A549 (cell line): ENCODE measurements at regions not wholly inside any gene's neighbourhood (a gene's known extent, or its start where the extent isn't known, plus 50 kb on each side); places are given as distances from the start of the nearest gene placed in this dataset.

Source experiments
- ATAC-seq, 2 experiments: fragments of 200-7000 bp in 1 of 2; fragments of >200 bp in 1 of 2; cut with Nextera tagmentation in 1 of 2; cut with Tn5 transposase in 1 of 2; 3 replicates each; pipeline versions ENCODE4 v1.8.0 to v1.9.1; 2018 to 2020; ENCODE audit warnings: mild to moderate bottlenecking in 1 of 2, moderate library complexity in 1 of 2
- CTCF ChIA-PET: fragments of 300-600 bp; sonication (Branson Sonifier 250); formaldehyde crosslinking; extraction: SDS; loops from one replicate; lab custom pipeline; 2021; ENCODE audit warnings: antibody characterized with exemption, inconsistent platforms; lab: Yijun Ruan, JAX
- POLR2A ChIA-PET: fragments of 350-600 bp; formaldehyde crosslinking; extraction: SDS; loops from one replicate; lab custom pipeline; 2021; ENCODE audit warnings: antibody characterized with exemption, inconsistent platforms; lab: Yijun Ruan, JAX
- DNase-seq, 2 experiments: peaks; one replicate each; pipeline versions ENCODE4 v3.0.0 to v3.0.0-alpha.2; 2011 to 2016; ENCODE audit warnings: low read depth in 1 of 2, low spot score in 1 of 2
- FAIRE-seq: peaks from 2 replicates; lab custom pipeline; 2011; peaks lifted over from hg19 to GRCh38; lab: Jason Lieb, UNC
- H3K27ac ChIP-seq, 2 experiments: fragments of >200 bp; sonication (Bioruptor Twin); formaldehyde crosslinking; 3 replicates each; pipeline ENCODE4 v1.5.1; 2016 to 2017
- H3K4me1 ChIP-seq: fragments of >200 bp; sonication (Bioruptor Twin); formaldehyde crosslinking; 3 replicates; pipeline ENCODE4 v1.6.1; 2016
- H3K4me2 ChIP-seq: fragments of >200 bp; sonication (Bioruptor Twin); formaldehyde crosslinking; 3 replicates; pipeline ENCODE4 v1.6.1; 2016
- H3K4me3 ChIP-seq: fragments of >200 bp; sonication (Bioruptor Twin); formaldehyde crosslinking; 3 replicates; pipeline ENCODE4 v1.5.1; 2016
- H3K9me3 ChIP-seq: fragments of >200 bp; sonication (Bioruptor Twin); formaldehyde crosslinking; 3 replicates; pipeline ENCODE4 v1.6.1; 2016
- ATOH8 ChIP-seq: fragments of 250-450 bp; sonication (Bioruptor Pico); IDR thresholded peaks from 2 replicates; pipeline ENCODE4 v1.5.0; 2020; ENCODE audit warnings: low read depth, mild to moderate bottlenecking, moderate library complexity
- CEBPB ChIP-seq, 2 experiments: fragments of >200 bp in 1 of 2; sonication (Bioruptor Twin) in 1 of 2; formaldehyde crosslinking in 1 of 2; IDR thresholded peaks; 2 replicates each; pipeline ENCODE4 v1.6.1; 2012 to 2016
- CHD4 ChIP-seq: fragments of 200-600 bp; sonication (generic); IDR thresholded peaks from 2 replicates; pipeline ENCODE4 v1.6.1; 2016; ENCODE audit warnings: antibody characterized with exemption, mild to moderate bottlenecking, borderline replicate concordance
- CTCF ChIP-seq: fragments of >200 bp; sonication (Bioruptor Twin); formaldehyde crosslinking; IDR thresholded peaks from 3 replicates; pipeline ENCODE4 v1.5.1; 2016
- E2F6 ChIP-seq: IDR thresholded peaks from 2 replicates; pipeline ENCODE4 v1.6.1; 2012; ENCODE audit warnings: low read depth, borderline replicate concordance
- ESRRA ChIP-seq: fragments of 150-350 bp; IDR thresholded peaks from 2 replicates; pipeline ENCODE4 v1.6.1; 2014; ENCODE audit warnings: mild to moderate bottlenecking, low read length, borderline replicate concordance
- FOSB ChIP-seq: fragments of 250-450 bp; sonication (Bioruptor Pico); IDR thresholded peaks from 2 replicates; pipeline ENCODE4 v1.5.0; 2020; ENCODE audit warnings: mild to moderate bottlenecking, moderate library complexity
- FOXS1 ChIP-seq: fragments of 250-450 bp; sonication (Bioruptor Pico); IDR thresholded peaks from 2 replicates; pipeline ENCODE4 v1.5.0; 2020; ENCODE audit warnings: mild to moderate bottlenecking, moderate library complexity
- HOXB5 ChIP-seq: fragments of 250-450 bp; sonication (Bioruptor Pico); IDR thresholded peaks from 2 replicates; pipeline ENCODE4 v1.5.0; 2020; ENCODE audit warnings: mild to moderate bottlenecking, moderate library complexity
- KDM1A ChIP-seq: fragments of 200-600 bp; sonication (generic); IDR thresholded peaks from 2 replicates; pipeline ENCODE4 v1.6.1; 2016; ENCODE audit warnings: low read depth, mild to moderate bottlenecking
- KDM5A ChIP-seq: fragments of 200-600 bp; sonication (generic); IDR thresholded peaks from 2 replicates; pipeline ENCODE4 v1.6.1; 2016; ENCODE audit warnings: antibody characterized with exemption, mild to moderate bottlenecking
- MAX ChIP-seq: IDR thresholded peaks from 2 replicates; pipeline ENCODE4 v1.6.1; 2012
- NFE2L2 ChIP-seq: fragments of 150-350 bp; conservative IDR thresholded peaks from 2 replicates; pipeline ENCODE4 v1.6.1; 2014; ENCODE audit warnings: low read length
- NPAS2 ChIP-seq: fragments of 250-450 bp; sonication (Bioruptor Pico); IDR thresholded peaks from 2 replicates; pipeline ENCODE4 v1.8.0; 2022; ENCODE audit warnings: mild to moderate bottlenecking, moderate library complexity, borderline replicate concordance
- NR3C1 ChIP-seq: fragments of >200 bp; sonication (Bioruptor Twin); formaldehyde crosslinking; IDR thresholded peaks from 3 replicates; pipeline ENCODE4 v1.6.1; 2017
- PHF8 ChIP-seq: fragments of 200-600 bp; sonication (generic); IDR thresholded peaks from 2 replicates; pipeline ENCODE4 v1.6.1; 2016; ENCODE audit warnings: low read depth, mild to moderate bottlenecking, antibody characterized with exemption, moderate library complexity, borderline replicate concordance
- POLR2AphosphoS2 ChIP-seq: conservative IDR thresholded peaks from 2 replicates; pipeline ENCODE4 v1.6.1; 2012; ENCODE audit warnings: low read length, improper control_type of control experiment, inconsistent platforms
- RARB ChIP-seq: fragments of 250-450 bp; sonication (Bioruptor Pico); IDR thresholded peaks from 2 replicates; pipeline ENCODE4 v1.8.0; 2021; ENCODE audit warnings: mild to moderate bottlenecking, moderate library complexity
- RCOR1 ChIP-seq: fragments of 150-350 bp; IDR thresholded peaks from 2 replicates; pipeline ENCODE4 v1.6.1; 2014; ENCODE audit warnings: antibody characterized with exemption, low read length, low read depth
- RFX5 ChIP-seq: fragments of 450-650 bp; IDR thresholded peaks from 2 replicates; pipeline ENCODE4 v1.7.1; 2014; ENCODE audit warnings: antibody characterized with exemption, mild to moderate bottlenecking, moderate library complexity
- RNF2 ChIP-seq: fragments of 200-600 bp; sonication (generic); IDR thresholded peaks from 2 replicates; pipeline ENCODE4 v1.6.1; 2016; ENCODE audit warnings: low read depth, mild to moderate bottlenecking, antibody characterized with exemption, moderate library complexity, borderline replicate concordance
- ZNF302 ChIP-seq: fragments of 250-450 bp; sonication (Bioruptor Pico); IDR thresholded peaks from 2 replicates; pipeline ENCODE4 v1.9.0; 2021; ENCODE audit warnings: inconsistent platforms, mild to moderate bottlenecking, moderate library complexity
- WGBS: methylation state at CpG from one replicate; pipeline ENCODE4 v1.1.6; 2017; ENCODE audit errors: missing lambda C conversion rate; 5-methylcytosine and 5-hydroxymethylcytosine counted together

GRCh38 chr16:73251608-73252007 is 203.7 kb upstream of the ZFHX3 start (continued):
- no peak for TF ChIP-seq CTCF
- TF ChIP-seq KDM1A: no peak

- no peaks in the 10 kb centered on the region for H3K4me1 ChIP-seq
- 16% methylated on average over 4 of the region's 4 CpGs for WGBS
- no peak overlapping the region for H3K4me2 ChIP-seq
- no peak for DNase-seq
- TF ChIP-seq RFX5 (no peak), RARB (no peak), RNF2 (no peak), ESRRA (no peak), CEBPB (IDR thresholded peaks at IDR 0.05) (no peak), E2F6 (no peak), CHD4 (no peak), PHF8 (no peak), RCOR1 (no peak), KDM5A (no peak), NFE2L2 (no peak), NPAS2 (CRISPR knock-in tag) (no peak), HOXB5 (CRISPR knock-in tag) (no peak), FOSB (CRISPR knock-in tag) (no peak)
- no peak overlapping the region for H3K4me3 ChIP-seq
- ChIA-PET CTCF (no interaction called here), POLR2A (interaction anchor here (0.5 kb wide), 1 partner anchor 194 kb away, joined by 3 read pairs; no protein-coding TSS in a partner anchor)
- H3K9me3 ChIP-seq: no peaks in the 10 kb centered on the region
- no peak for ATAC-seq
- no peak overlapping the region for H3K27ac ChIP-seq
- no peak for FAIRE-seq
These were observed 200.4 kb upstream of the ZFHX3 start for GRCh38 chr16:73248316-73248715.

- ChIA-PET CTCF (interaction anchor here (0.5 kb wide), 1 partner anchor 159 kb away, joined by 4 read pairs; no protein-coding TSS in a partner anchor), POLR2A (interaction anchor here (0.6 kb wide), 1 partner anchor 9 kb away, joined by 4 read pairs; no protein-coding TSS in a partner anchor)
- Histone ChIP-seq H3K4me3 (no peak overlapping the region), H3K4me1 (no peaks in the 10 kb centered on the region), H3K4me2 (no peak overlapping the region), H3K9me3 (no peaks in the 10 kb centered on the region), H3K27ac (no peak overlapping the region)
- WGBS: 52% methylated on average over 4 of the region's 4 CpGs
- no peak for ATAC-seq
- no peak for DNase-seq
- TF ChIP-seq FOXS1 (no peak), NR3C1 (no peak), ZNF302 (CRISPR knock-in tag) (no peak), RARB (no peak), MAX (no peak), ESRRA (no peak), NFE2L2 (no peak)
- TF ChIP-seq, all 56 proteins: peak for 0
- no peak for FAIRE-seq
These were observed 193.0 kb upstream of the ZFHX3 start for GRCh38 chr16:73240920-73241319.

- POLR2A ChIA-PET: no interaction called here
- ATAC-seq (no peak), FAIRE-seq (no peak), DNase-seq (no peak)
- no peaks in the 10 kb centered on the region for H3K9me3 ChIP-seq
- peaks cover 12% of the 10 kb centered on the region for H3K4me1 ChIP-seq
- CTCF ChIA-PET: interaction anchor here (0.6 kb wide), 1 partner anchor 60 kb away, joined by 3 read pairs; no protein-coding TSS in a partner anchor
- no peak for TF ChIP-seq ESRRA
- TF ChIP-seq KDM1A: no peak
- no peak for TF ChIP-seq PHF8
- TF ChIP-seq ATOH8 (CRISPR knock-in tag): no peak
- no peak for TF ChIP-seq RFX5
- TF ChIP-seq ZNF302 (CRISPR knock-in tag): no peak
- no peak for TF ChIP-seq POLR2AphosphoS2
- no peak for TF ChIP-seq RCOR1
- 79% methylated on average over 4 of the region's 4 CpGs for WGBS
- no peak overlapping the region for H3K27ac ChIP-seq
- no peak overlapping the region for H3K4me2 ChIP-seq
- H3K4me3 ChIP-seq: no peak overlapping the region
These were observed 189.7 kb upstream of the ZFHX3 start for GRCh38 chr16:73237601-73238000.
